Liver (tissue), 3 donors: ENCODE measurements at regions not wholly inside any gene's neighbourhood (a gene's known extent, or its start where the extent isn't known, plus 50 kb on each side); places are given as distances from the start of the nearest gene placed in this dataset.

Source experiments
- ATF3 ChIP-seq: IDR thresholded peaks from 2 replicates; pipeline ENCODE4 v1.6.1; 2016; ENCODE audit warnings: antibody characterized with exemption
- CTCF ChIP-seq: fragments of 150-350 bp; IDR thresholded peaks from 2 replicates; pipeline ENCODE4 v1.5.1; 2017; ENCODE audit warnings: improper control_type of control experiment, low read depth, low read length; ENCODE audit not compliant: missing input control
- EGR1 ChIP-seq, 2 donors: IDR thresholded peaks; 2 replicates each; pipeline ENCODE4 v1.6.1; 2016 to 2018; ENCODE audit warnings: antibody characterized with exemption in 2 of 2, low read depth in 2 of 2
- FOXA1 ChIP-seq: IDR thresholded peaks from 2 replicates; pipeline ENCODE4 v1.6.1; 2016; ENCODE audit warnings: antibody characterized with exemption
- GABPA ChIP-seq, 2 donors: IDR thresholded peaks in 1 of 2; conservative IDR thresholded peaks in 1 of 2; 2 replicates each; pipeline ENCODE4 v1.6.1; 2016; ENCODE audit warnings: antibody characterized with exemption in 2 of 2, mild to moderate bottlenecking in 1 of 2, moderate library complexity in 1 of 2
- JUND ChIP-seq, 2 donors: IDR thresholded peaks; 2 replicates each; pipeline ENCODE4 v1.6.1; 2016; ENCODE audit warnings: antibody characterized with exemption in 2 of 2
- MAX ChIP-seq: IDR thresholded peaks from 2 replicates; pipeline ENCODE4 v1.6.1; 2016; ENCODE audit warnings: antibody characterized with exemption
- NR2F2 ChIP-seq: IDR thresholded peaks from 2 replicates; pipeline ENCODE4 v1.6.1; 2016; ENCODE audit warnings: antibody characterized with exemption
- RAD21 ChIP-seq, 2 donors: IDR thresholded peaks; 2 replicates each; pipeline ENCODE4 v1.6.1; 2016; ENCODE audit warnings: antibody characterized with exemption in 2 of 2, mild to moderate bottlenecking in 2 of 2
- REST ChIP-seq: IDR thresholded peaks from 2 replicates; pipeline ENCODE4 v1.6.1; 2016; ENCODE audit warnings: antibody characterized with exemption, mild to moderate bottlenecking
- RXRA ChIP-seq, 2 donors: IDR thresholded peaks; 2 replicates each; pipeline ENCODE4 v1.6.1; 2017 to 2018; ENCODE audit warnings: antibody characterized with exemption in 2 of 2, mild to moderate bottlenecking in 1 of 2
- YY1 ChIP-seq: IDR thresholded peaks from 2 replicates; pipeline ENCODE4 v1.6.1; 2016; ENCODE audit warnings: antibody characterized with exemption, mild to moderate bottlenecking
- TF ChIP-seq, protein P1 (sequence below): IDR thresholded peaks from 2 replicates; pipeline ENCODE4 v1.6.1; 2016; ENCODE audit warnings: antibody characterized with exemption
- donor health status: healthy.
- donor health status: healthy.

- TF ChIP-seq, protein P1, sequence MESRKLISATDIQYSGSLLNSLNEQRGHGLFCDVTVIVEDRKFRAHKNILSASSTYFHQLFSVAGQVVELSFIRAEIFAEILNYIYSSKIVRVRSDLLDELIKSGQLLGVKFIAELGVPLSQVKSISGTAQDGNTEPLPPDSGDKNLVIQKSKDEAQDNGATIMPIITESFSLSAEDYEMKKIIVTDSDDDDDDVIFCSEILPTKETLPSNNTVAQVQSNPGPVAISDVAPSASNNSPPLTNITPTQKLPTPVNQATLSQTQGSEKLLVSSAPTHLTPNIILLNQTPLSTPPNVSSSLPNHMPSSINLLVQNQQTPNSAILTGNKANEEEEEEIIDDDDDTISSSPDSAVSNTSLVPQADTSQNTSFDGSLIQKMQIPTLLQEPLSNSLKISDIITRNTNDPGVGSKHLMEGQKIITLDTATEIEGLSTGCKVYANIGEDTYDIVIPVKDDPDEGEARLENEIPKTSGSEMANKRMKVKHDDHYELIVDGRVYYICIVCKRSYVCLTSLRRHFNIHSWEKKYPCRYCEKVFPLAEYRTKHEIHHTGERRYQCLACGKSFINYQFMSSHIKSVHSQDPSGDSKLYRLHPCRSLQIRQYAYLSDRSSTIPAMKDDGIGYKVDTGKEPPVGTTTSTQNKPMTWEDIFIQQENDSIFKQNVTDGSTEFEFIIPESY, result no peak
- no peak for TF ChIP-seq YY1
- TF ChIP-seq RAD21 (IDR thresholded peaks at IDR 0.05), result no peak
- no peak for TF ChIP-seq CTCF
- TF ChIP-seq EGR1 (IDR thresholded peaks at IDR 0.05; ENCODE audit: low read depth in 2 of 2), result no peak
- no peak for TF ChIP-seq REST
- TF ChIP-seq NR2F2, result no peak
- TF ChIP-seq ATF3, result no peak
- no peak for TF ChIP-seq JUND (IDR thresholded peaks at IDR 0.05)
- TF ChIP-seq FOXA1, result no peak
- TF ChIP-seq GABPA (IDR thresholded peaks at IDR 0.05 in 1 of 2, conservative IDR thresholded peaks at IDR 0.05 in 1 of 2), result no peak
- no peak for TF ChIP-seq RXRA (IDR thresholded peaks at IDR 0.05)
- TF ChIP-seq MAX, result no peak
These were observed 132.7 kb downstream of the BTC start for GRCh38 chr4:74661427-74662201.
